Stimulated activated CD4-positive, alpha-beta T cell treated with anti-CD3 and anti-CD28 coated beads, Interleukin-12 subunit alpha, Interleukin-12 subunit beta, amount 100 ng/mL, for 24 hours (primary cell): ENCODE measurements at regions not wholly inside any gene's neighbourhood (a gene's known extent, or its start where the extent isn't known, plus 50 kb on each side); places are given as distances from the start of the nearest gene placed in this dataset.
A peak's percentile ranks its signal among the peaks of the same experiment; 100 is the strongest.

Experiments used
- DNase-seq, 2 experiments: peaks; one replicate each; pipeline ENCODE4 v3.0.0-alpha.2; 2020; ENCODE audit warnings: low read depth in 2 of 2

DNA sequence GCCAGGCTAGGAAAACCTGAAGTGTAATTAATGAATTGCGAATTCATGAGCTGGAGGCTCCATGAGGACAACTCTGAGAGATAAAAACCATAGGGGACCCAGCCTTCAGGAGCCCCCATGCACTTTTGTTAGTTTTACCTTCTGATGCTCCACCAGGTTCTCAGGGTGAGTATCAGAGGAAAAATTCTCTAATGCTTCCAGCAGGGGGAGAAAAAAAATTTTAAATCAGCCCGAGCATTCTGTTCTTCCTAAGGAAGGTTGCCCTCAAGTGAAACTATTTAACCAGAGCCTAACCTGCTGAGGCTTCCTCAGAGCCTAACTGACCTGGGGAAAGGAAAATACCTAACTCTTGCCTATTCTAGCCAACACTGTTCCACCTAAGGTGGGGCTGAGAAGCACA is 552.6 kb downstream of the PPARGC1A start:
- DNase-seq = no peak

DNA sequence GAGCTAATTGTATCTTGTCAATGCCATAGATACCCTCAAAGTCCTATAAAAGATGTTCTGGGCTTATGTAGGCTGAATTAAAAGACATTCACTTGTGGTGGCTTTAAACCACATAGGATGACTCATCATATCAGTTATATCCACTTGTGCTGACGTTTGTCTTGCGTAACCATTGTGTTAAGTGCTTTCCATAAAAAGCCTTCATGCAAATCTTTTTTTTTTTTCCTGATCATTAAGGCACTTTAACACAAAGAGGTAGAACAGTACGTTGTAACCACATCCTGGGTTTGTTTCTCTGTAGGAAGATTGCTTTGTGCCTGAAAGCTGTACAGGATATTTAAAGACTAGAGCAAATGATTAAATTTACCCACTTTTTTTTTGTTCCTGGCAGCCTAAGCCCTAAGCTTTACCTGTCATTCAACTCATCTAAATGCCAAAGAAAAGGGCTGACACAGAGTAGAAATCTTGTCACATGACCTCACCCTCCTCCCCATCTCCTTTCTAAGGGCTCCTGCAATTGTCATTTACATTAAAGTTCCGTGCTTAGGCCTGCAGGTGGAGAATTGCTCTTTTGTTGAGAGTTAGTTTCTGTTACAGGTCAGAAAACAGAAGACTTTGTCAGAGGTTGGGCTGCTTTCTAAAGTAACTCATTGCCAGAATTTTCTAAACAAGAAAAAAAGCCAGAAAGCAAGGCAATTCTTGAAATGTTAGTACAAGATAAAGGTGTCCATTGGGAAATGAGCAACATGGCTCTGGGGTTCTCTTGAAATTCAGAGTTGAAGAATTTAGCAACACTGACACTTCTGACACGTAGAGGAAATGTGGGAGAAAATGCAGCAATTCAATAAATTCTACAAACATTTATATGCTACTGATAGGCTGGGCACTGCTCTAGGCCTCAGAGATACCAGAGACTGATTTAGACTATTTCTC is 555.6 kb downstream of the PPARGC1A start:
- DNase-seq = no peak

GRCh38 chr4:23333556-23333945 is 556.3 kb downstream of the PPARGC1A start:
- DNase-seq = peak in 1 of 2 experiments; percentile 6

DNA sequence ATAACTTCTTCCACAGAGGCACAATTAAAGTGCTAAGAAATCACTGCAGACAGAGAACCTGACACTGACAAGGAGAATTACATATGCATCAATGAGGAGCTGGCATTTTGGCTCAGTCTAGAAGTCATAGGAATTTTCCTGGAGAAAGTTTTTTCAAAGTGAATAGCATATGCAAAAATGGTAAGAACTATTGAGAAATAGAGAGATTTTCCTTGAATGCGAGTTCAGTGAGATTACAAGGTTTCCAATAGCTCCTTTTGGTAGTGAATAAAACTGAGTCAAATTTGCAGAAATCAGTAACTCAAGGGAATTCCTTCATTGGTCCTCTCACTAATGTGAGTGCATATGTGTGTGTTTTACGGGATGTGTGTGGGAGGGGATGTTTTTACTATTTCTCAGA is 557.5 kb downstream of the PPARGC1A start:
- DNase-seq = no peak

DNA sequence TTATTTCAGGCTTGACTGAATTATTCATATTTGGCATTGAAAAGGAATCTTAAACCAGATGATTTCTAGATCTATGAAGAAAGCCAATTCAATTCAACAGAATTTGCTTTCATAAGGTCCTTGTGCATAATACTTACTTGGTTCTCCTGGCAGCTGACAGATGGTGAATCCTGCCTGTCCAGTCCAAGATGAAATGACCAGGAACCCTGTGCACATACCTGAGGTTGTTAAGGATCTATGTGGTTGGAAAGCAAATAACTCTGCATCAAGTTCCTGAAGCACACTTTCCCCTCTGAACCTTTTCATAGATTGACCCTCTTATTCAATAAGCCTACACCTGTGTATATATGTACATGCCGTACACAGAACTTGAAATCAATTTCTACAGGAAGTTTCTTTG is 562.7 kb downstream of the PPARGC1A start:
- no peak for DNase-seq

DNA sequence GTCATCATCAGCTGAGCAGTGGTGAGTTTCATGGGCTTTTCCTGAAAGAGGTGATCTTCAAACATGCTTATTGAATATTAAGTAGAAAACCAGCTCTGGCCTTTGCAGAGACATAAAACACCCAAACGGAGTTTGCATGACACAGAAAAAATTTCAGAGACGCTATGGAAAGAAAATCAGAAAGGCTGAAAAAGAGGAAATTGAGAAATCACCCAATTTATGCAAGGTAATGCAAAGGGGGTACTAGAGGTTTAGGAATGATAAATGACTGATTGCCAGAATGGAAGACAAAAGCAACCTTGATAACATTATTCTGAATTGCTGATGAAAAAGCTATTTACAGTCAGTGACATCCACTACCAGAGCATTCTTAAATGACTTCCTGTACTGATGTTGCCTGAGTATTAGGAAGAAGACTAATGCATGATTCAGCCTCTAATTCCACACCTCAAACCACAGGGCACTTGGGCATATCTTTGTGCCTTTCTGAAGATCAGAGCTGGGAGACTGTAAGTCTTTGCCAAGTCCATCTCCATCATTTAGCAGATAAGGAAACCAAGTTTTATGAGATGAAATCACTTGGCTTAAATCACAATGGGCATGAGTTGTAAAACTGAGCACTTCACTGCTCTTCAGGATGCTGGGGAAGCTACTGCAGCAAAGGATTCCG is 565.7 kb downstream of the PPARGC1A start:
- no peak for DNase-seq

GRCh38 chr4:23323436-23323835 is 566.4 kb downstream of the PPARGC1A start:
- no peak for DNase-seq

DNA sequence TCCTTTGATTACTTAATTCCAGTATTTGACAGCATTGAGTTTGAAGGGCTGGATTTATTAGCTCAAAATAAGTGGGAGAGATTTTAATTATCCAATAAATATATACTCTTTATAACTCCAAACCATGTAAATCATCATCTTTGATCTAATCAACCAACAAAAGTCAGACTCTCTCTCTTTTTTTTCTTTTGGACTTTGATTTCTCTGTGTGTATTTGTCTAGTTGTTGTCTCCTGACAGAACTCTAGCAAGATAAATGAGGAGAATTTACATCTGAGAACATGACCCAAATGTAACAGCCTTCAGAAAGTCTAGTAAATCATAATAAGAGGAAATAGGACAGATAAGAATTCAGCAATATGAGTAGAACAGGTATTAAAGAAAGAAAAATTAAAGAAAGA is 567.1 kb downstream of the PPARGC1A start:
- DNase-seq = no peak

- no peak for DNase-seq
Observed at GRCh38 chr4:23320931-23321587, 568.8 kb downstream of the PPARGC1A start.

GRCh38 chr4:23312686-23313085 is 577.2 kb downstream of the PPARGC1A start:
- DNase-seq = no peak

- DNase-seq = no peak
Observed at GRCh38 chr4:23311983-23312382, 577.9 kb downstream of the PPARGC1A start.

- DNase-seq = no peak
Observed at GRCh38 chr4:23305026-23305425, 584.8 kb downstream of the PPARGC1A start.

DNA sequence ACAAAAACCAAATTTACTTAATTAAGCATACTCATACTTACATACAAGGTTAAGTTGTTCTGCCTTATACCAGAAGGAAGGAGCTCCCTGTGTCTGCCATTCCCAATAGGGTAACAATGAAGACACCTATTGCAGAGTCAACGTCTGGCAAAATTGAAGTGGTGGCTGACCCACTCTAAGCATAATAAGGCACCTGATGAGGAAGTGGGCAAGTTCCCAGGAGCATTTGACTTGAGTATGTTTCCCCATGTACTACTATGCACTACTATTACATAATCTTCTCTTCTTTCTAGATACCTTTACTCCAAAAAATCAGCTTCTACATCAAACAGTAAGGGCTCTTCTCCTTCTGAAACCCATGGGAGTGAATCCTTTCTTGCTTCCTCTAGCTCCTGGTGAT is 591.5 kb downstream of the PPARGC1A start:
- no peak for DNase-seq

- no peak for DNase-seq
Observed at GRCh38 chr4:23297327-23297726, 592.5 kb downstream of the PPARGC1A start.

- no peak for DNase-seq
Observed at GRCh38 chr4:23291139-23291538, 598.4 kb downstream of the GBA3 start.

DNA sequence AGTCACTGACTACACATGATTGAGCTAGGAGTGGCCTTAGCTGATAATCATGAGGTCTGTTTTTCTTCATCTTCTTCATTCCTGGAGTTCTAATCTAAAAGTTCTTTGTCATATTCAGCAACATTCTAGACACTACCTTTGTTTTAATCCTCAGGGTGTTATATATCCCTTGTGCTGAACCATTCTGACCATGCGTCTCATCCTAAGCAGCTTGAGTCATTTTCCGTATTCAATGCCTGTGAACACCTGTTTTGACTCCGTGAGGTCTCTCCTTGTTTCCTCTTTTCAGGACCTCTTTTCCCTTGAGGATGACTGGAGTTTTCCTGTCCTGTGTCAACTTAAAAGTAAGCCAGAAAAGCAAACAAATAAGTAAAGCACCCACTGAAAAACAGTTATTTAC is 597.9 kb downstream of the GBA3 start:
- DNase-seq = no peak

DNA sequence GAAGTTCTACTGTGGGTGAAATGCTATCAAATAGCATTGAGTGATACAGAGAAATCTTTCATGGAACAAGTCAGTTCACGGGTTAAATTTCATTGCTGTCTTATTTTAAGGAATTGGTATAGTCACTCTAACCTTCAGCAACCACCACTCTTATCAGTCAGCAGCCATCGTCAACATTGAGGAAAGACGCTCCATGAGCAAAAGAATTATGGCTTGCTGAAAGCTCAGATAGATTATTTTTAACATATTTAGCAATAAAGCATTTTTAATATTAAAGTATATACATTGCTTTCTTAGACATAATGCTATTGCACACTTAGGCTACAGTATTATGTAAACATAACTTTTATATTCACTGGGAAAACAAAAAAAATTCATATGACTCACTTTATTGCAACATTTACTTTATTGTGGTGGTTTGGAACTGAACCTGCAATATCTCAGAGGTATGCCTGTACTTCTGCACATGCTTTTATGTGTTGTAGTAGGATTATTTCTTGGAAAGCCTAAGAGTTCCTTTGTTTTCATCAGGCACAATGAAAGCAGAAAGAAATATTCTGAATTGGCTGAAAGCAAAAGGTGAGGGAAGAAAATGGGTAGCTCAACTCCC is 586.7 kb downstream of the GBA3 start:
- DNase-seq = no peak

DNA sequence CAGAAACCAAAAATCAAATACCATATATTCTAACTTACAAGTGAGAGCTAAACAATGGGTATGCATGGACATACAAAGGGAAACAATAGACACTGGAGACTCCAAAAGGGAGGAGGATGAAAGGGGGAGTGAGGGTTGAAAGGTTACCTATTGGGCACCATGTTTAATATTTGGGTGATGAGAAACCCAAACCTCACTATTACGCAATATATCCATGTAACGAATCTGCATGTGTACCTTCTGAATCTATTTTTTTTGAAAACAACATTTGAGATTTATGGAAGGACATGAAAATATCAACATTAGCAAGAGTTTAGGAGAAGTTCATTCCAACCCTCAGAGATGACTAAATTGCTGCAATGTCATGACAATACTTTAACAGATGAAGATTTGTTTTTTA is 586.1 kb downstream of the GBA3 start:
- no peak for DNase-seq

GRCh38 chr4:23276076-23276475 is 583.3 kb downstream of the GBA3 start:
- no peak for DNase-seq

- DNase-seq = no peak
Observed at GRCh38 chr4:23269566-23269965, 576.8 kb downstream of the GBA3 start.

DNA sequence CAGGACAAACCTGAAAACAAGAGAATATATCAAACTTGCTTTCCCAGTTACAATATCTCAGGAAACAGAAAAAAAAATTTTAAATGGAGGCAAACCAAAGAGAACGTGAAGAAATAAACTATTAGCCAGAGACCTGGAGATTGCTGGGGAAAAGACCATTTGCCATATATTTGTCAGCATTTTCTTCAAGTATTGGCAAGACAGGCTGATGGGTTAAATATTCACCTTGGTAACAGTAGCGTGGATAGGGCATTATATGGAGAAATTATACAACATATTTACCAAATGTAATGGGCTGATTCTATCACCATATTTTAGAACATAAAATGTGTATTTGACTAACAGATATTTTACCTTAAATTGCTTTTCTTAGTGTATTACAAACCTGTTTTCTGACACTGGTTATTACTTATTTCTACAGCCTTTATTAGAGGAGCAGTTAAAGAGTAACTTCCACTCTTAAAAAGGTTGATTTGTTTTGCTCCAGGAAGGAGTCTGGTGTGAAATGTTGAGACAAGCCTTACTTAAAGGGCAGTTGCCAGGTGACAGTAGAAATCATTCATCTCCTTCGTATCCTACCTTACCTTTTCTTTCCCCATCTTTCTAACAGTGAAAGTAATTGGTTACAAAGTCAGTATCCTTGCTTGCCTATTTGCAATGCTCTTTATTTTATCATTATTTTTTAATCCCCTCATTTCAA is 575.5 kb downstream of the GBA3 start:
- no peak for DNase-seq

GRCh38 chr4:23266401-23266800 is 573.7 kb downstream of the GBA3 start:
- DNase-seq = no peak
